WTC11 (cell line): ENCODE measurements at regions not wholly inside any gene's neighbourhood (a gene's known extent, or its start where the extent isn't known, plus 50 kb on each side); places are given as distances from the start of the nearest gene placed in this dataset.

ENCODE experiments used
- ATAC-seq: fragments of 200-7000 bp; cut with Tn5 transposase; 2 replicates; pipeline ENCODE4 v1.10.0; 2021; ENCODE audit warnings: mild to moderate bottlenecking, moderate library complexity
- CTCF ChIA-PET: fragments of 300-600 bp; sonication (Branson Sonifier 250); formaldehyde crosslinking; loops from one replicate; lab custom pipeline; 2021; ENCODE audit warnings: antibody characterized with exemption; lab: Charles Lee
- POLR2A ChIA-PET: fragments of 350-600 bp; sonication (Branson Sonifier 250); formaldehyde crosslinking; loops from one replicate; lab custom pipeline; 2021; ENCODE audit warnings: antibody characterized with exemption; lab: Charles Lee
- DNase-seq: peaks from one replicate; pipeline ENCODE4 v3.0.0; 2021; ENCODE audit warnings: low spot score
- H3K27ac Mint-ChIP-seq: 2 replicates; pipeline ENCODE4 v1.8.0; 2021; ENCODE audit warnings: mixed read lengths
- H3K27me3 Mint-ChIP-seq: 2 replicates; pipeline ENCODE4 v1.8.0; 2021; ENCODE audit warnings: low read depth, mild to moderate bottlenecking, moderate library complexity, mixed read lengths
- H3K36me3 Mint-ChIP-seq: 2 replicates; pipeline ENCODE4 v1.8.0; 2021; ENCODE audit warnings: mixed read lengths
- H3K4me1 Mint-ChIP-seq: 2 replicates; pipeline ENCODE4 v1.8.0; 2022; ENCODE audit warnings: mixed read lengths
- H3K4me3 Mint-ChIP-seq: 2 replicates; pipeline ENCODE4 v1.8.0; 2021; ENCODE audit warnings: mild to moderate bottlenecking, moderate library complexity, mixed read lengths
- H3K9me3 Mint-ChIP-seq: 2 replicates; pipeline ENCODE4 v1.8.0; 2021; ENCODE audit warnings: mixed read lengths
- ATF1 ChIP-seq: sonication (generic); formaldehyde crosslinking; IDR thresholded peaks from 2 replicates; pipeline ENCODE4 v1.8.1; 2023; ENCODE audit warnings: mild to moderate bottlenecking, moderate library complexity, missing genetic modification reagents
- CBFB ChIP-seq: sonication (generic); formaldehyde crosslinking; IDR thresholded peaks from 2 replicates; pipeline ENCODE4 v1.8.1; 2022; ENCODE audit warnings: mild to moderate bottlenecking, low read depth, missing genetic modification reagents
- CDX4 ChIP-seq: fragments of 250-450 bp; sonication (Bioruptor Pico); IDR thresholded peaks from 2 replicates; pipeline ENCODE4 v1.9.0; 2021; ENCODE audit warnings: moderate library complexity, mild to moderate bottlenecking, inconsistent platforms, borderline replicate concordance
- CREB1 ChIP-seq: sonication (generic); formaldehyde crosslinking; IDR thresholded peaks from 2 replicates; pipeline ENCODE4 v1.8.0; 2023; ENCODE audit warnings: mild to moderate bottlenecking, missing genetic modification reagents
- CREM ChIP-seq: sonication (generic); formaldehyde crosslinking; IDR thresholded peaks from 2 replicates; pipeline ENCODE4 v1.8.1; 2022; ENCODE audit warnings: mild to moderate bottlenecking, missing genetic modification reagents, moderate library complexity
- E2F1 ChIP-seq: sonication (generic); formaldehyde crosslinking; IDR thresholded peaks from 2 replicates; pipeline ENCODE4 v1.8.0; 2022; ENCODE audit warnings: mild to moderate bottlenecking, missing genetic modification reagents
- ETV6 ChIP-seq: sonication (generic); formaldehyde crosslinking; IDR thresholded peaks from 2 replicates; pipeline ENCODE4 v1.8.1; 2022; ENCODE audit warnings: mild to moderate bottlenecking, missing genetic modification reagents
- FOXP4 ChIP-seq: sonication (generic); formaldehyde crosslinking; IDR thresholded peaks from 2 replicates; pipeline ENCODE4 v1.8.0; 2022; ENCODE audit warnings: mild to moderate bottlenecking, missing genetic modification reagents
- IRF2 ChIP-seq: sonication (generic); formaldehyde crosslinking; IDR thresholded peaks from 2 replicates; pipeline ENCODE4 v1.8.0; 2022; ENCODE audit warnings: low read depth, missing genetic modification reagents, borderline replicate concordance
- KAT7 ChIP-seq: sonication (generic); formaldehyde crosslinking; IDR thresholded peaks from 2 replicates; pipeline ENCODE4 v1.8.1; 2023; ENCODE audit warnings: missing genetic modification reagents, mild to moderate bottlenecking, borderline replicate concordance
- MAX ChIP-seq: sonication (generic); formaldehyde crosslinking; IDR thresholded peaks from 2 replicates; pipeline ENCODE4 v1.8.0; 2022; ENCODE audit warnings: mild to moderate bottlenecking, missing genetic modification reagents
- MXD4 ChIP-seq: fragments of 250-450 bp; sonication (Bioruptor Pico); IDR thresholded peaks from 2 replicates; pipeline ENCODE4 v1.8.0; 2021; ENCODE audit warnings: mild to moderate bottlenecking, moderate library complexity, borderline replicate concordance
- PRRX2 ChIP-seq: fragments of 250-450 bp; sonication (Bioruptor Pico); IDR thresholded peaks from 2 replicates; pipeline ENCODE4 v1.8.0; 2021; ENCODE audit warnings: mild to moderate bottlenecking
- RORB ChIP-seq: fragments of 250-450 bp; sonication (Bioruptor Pico); IDR thresholded peaks from 2 replicates; pipeline ENCODE4 v1.9.0; 2021; ENCODE audit warnings: mild to moderate bottlenecking
- SMAD3 ChIP-seq: sonication (generic); formaldehyde crosslinking; IDR thresholded peaks from 2 replicates; pipeline ENCODE4 v1.8.0; 2022; ENCODE audit warnings: missing genetic modification reagents, mild to moderate bottlenecking, borderline replicate concordance
- SOX15 ChIP-seq: fragments of 250-450 bp; sonication (Bioruptor Pico); IDR thresholded peaks from 2 replicates; pipeline ENCODE4 v1.9.0; 2021; ENCODE audit warnings: mild to moderate bottlenecking
- TEAD1 ChIP-seq: sonication (generic); formaldehyde crosslinking; IDR thresholded peaks from 2 replicates; pipeline ENCODE4 v1.8.0; 2022; ENCODE audit warnings: mild to moderate bottlenecking, missing genetic modification reagents
- TP53 ChIP-seq: sonication (generic); formaldehyde crosslinking; IDR thresholded peaks from 2 replicates; pipeline ENCODE4 v1.8.1; 2023; ENCODE audit warnings: mild to moderate bottlenecking, missing genetic modification reagents
- USF2 ChIP-seq: sonication (generic); formaldehyde crosslinking; IDR thresholded peaks from 2 replicates; pipeline ENCODE4 v1.8.1; 2023; ENCODE audit warnings: mild to moderate bottlenecking, missing genetic modification reagents, moderate library complexity
- ZBTB43 ChIP-seq: sonication (generic); formaldehyde crosslinking; IDR thresholded peaks from 2 replicates; pipeline ENCODE4 v1.8.1; 2023; ENCODE audit warnings: mild to moderate bottlenecking, missing genetic modification reagents
- ZMAT4 ChIP-seq: fragments of 250-450 bp; sonication (Bioruptor Pico); IDR thresholded peaks from 2 replicates; pipeline ENCODE4 v1.9.0; 2021; ENCODE audit warnings: mild to moderate bottlenecking
- ZNF121 ChIP-seq: sonication (generic); formaldehyde crosslinking; IDR thresholded peaks from 2 replicates; pipeline ENCODE4 v1.8.0; 2023; ENCODE audit warnings: missing genetic modification reagents
- ZNF263 ChIP-seq: sonication (generic); formaldehyde crosslinking; IDR thresholded peaks from 2 replicates; pipeline ENCODE4 v1.8.1; 2022; ENCODE audit warnings: low read depth, mild to moderate bottlenecking, moderate library complexity, missing genetic modification reagents

GRCh38 chr20:24870057-24870456 lies 79.0 kb upstream of the CST7 start:
- no peak for TF ChIP-seq PRRX2 (CRISPR knock-in tag)
- no peak for TF ChIP-seq SOX15 (CRISPR knock-in tag)
- no peak for TF ChIP-seq KAT7 (CRISPR knock-in tag)
- no peak for TF ChIP-seq ZMAT4 (CRISPR knock-in tag)
- TF ChIP-seq TP53, result no peak
- TF ChIP-seq CREM, result no peak
- TF ChIP-seq ZNF121, result no peak
- TF ChIP-seq MXD4, result no peak
- no peak for TF ChIP-seq CDX4 (CRISPR knock-in tag)
- no peak for TF ChIP-seq MAX
- TF ChIP-seq CBFB (CRISPR knock-in tag), result no peak
- no peak for TF ChIP-seq CREB1 (CRISPR knock-in tag)
- no peak for TF ChIP-seq ATF1 (CRISPR knock-in tag)
- TF ChIP-seq SMAD3 (CRISPR knock-in tag), result no peak
- TF ChIP-seq RORB (CRISPR knock-in tag), result no peak
- peaks cover 26% of the 10 kb centered on the region for H3K9me3 Mint-ChIP-seq
- ChIA-PET POLR2A (no interaction called here), CTCF (no interaction called here)
- no peak for DNase-seq
- H3K36me3 Mint-ChIP-seq, result peaks cover 15% of the 10 kb centered on the region
- peaks cover 6% of the 10 kb centered on the region for H3K27me3 Mint-ChIP-seq
- no peak for ATAC-seq
- no peak overlapping the region for H3K4me3 Mint-ChIP-seq
- no peak overlapping the region for H3K27ac Mint-ChIP-seq
- H3K4me1 Mint-ChIP-seq, result no peaks in the 10 kb centered on the region

- ATAC-seq (no peak), DNase-seq (no peak)
- Mint-ChIP-seq H3K4me3 (no peak overlapping the region), H3K27me3 (peaks cover 2% of the 10 kb centered on the region), H3K27ac (no peak overlapping the region), H3K36me3 (peaks cover 7% of the 10 kb centered on the region), H3K9me3 (peaks cover 18% of the 10 kb centered on the region), H3K4me1 (no peaks in the 10 kb centered on the region)
- CTCF ChIA-PET, result no interaction called here
- POLR2A ChIA-PET, result no interaction called here
- TF ChIP-seq USF2 (no peak), ZNF263 (no peak), CBFB (CRISPR knock-in tag) (no peak), FOXP4 (CRISPR knock-in tag) (no peak), IRF2 (no peak), ETV6 (CRISPR knock-in tag) (no peak), ZBTB43 (CRISPR knock-in tag) (no peak), TEAD1 (no peak), E2F1 (CRISPR knock-in tag) (no peak)
These were observed 78.2 kb upstream of the CST7 start for GRCh38 chr20:24870881-24871280.
